NCI-H2029 treated with DMSO at 0.1 percent for 48 hours (cell line): ENCODE measurements at regions not wholly inside any gene's neighbourhood (a gene's known extent, or its start where the extent isn't known, plus 50 kb on each side); places are given as distances from the start of the nearest gene placed in this dataset.
"Not testable (repeated sequence)": the region's sequence is repeated elsewhere in the genome, so short reads cannot be mapped to it uniquely, and the experiment has no call there.

ENCODE experiments used
- DNase-seq: peaks from one replicate; lab custom pipeline; 2025; lab: John Stamatoyannopoulos, UW

- DNase-seq, result peak; percentile 8
These were observed 95.2 kb upstream of the PCED1B start for GRCh38 chr12:46983959-46984841.

- DNase-seq, result peak; percentile 92
These were observed 93.6 kb upstream of the PCED1B start for GRCh38 chr12:46985816-46986215.

GRCh38 chr12:46988122-46988521, 91.3 kb upstream of the PCED1B start:
- DNase-seq, result not testable (repeated sequence)

- no peak for DNase-seq
These were observed 89.2 kb upstream of the PCED1B start for GRCh38 chr12:46990211-46990610.

GRCh38 chr12:46992051-46992450, 87.4 kb upstream of the PCED1B start:
- not testable (repeated sequence) for DNase-seq

GRCh38 chr12:46998811-46999368, 80.5 kb upstream of the PCED1B start:
- DNase-seq, result no peak

- no peak for DNase-seq
These were observed 74.8 kb upstream of the PCED1B start for GRCh38 chr12:47004634-47005033.

- DNase-seq, result no peak
These were observed 72.4 kb upstream of the PCED1B start for GRCh38 chr12:47007048-47007447.

- no peak for DNase-seq
These were observed 66.9 kb upstream of the PCED1B start for GRCh38 chr12:47012552-47012951.

GRCh38 chr12:47014474-47014873, 64.9 kb upstream of the PCED1B start:
- no peak for DNase-seq

GRCh38 chr12:47015381-47015780, 64.0 kb upstream of the PCED1B start:
- DNase-seq, result no peak

GRCh38 chr12:47017041-47017713, 62.2 kb upstream of the PCED1B start:
- DNase-seq, result no peak

- no peak for DNase-seq
These were observed 61.4 kb upstream of the PCED1B start for GRCh38 chr12:47017901-47018475.

- DNase-seq, result no peak
These were observed 59.1 kb upstream of the PCED1B start for GRCh38 chr12:47020211-47020821.

- peak; percentile 73 for DNase-seq
These were observed 58.1 kb upstream of the PCED1B start for GRCh38 chr12:47021298-47021697.

- DNase-seq, result no peak
These were observed 57.1 kb upstream of the PCED1B start for GRCh38 chr12:47022296-47022695.

GRCh38 chr12:47023311-47023710, 56.1 kb upstream of the PCED1B start:
- no peak for DNase-seq

GRCh38 chr12:47023953-47024352, 55.5 kb upstream of the PCED1B start:
- no peak for DNase-seq

- no peak for DNase-seq
These were observed 55.0 kb upstream of the PCED1B start for GRCh38 chr12:47024463-47024862.

- DNase-seq, result no peak
These were observed 54.1 kb upstream of the PCED1B start for GRCh38 chr12:47025349-47025748.

- no peak for DNase-seq
These were observed 53.6 kb upstream of the PCED1B start for GRCh38 chr12:47025798-47026197.

- no peak for DNase-seq
These were observed 53.1 kb upstream of the PCED1B start for GRCh38 chr12:47026291-47026690.
